OCI-LY1 (cell line): ENCODE measurements at regions not wholly inside any gene's neighbourhood (a gene's known extent, or its start where the extent isn't known, plus 50 kb on each side); places are given as distances from the start of the nearest gene placed in this dataset.

ENCODE experiments used
- CTCF ChIP-seq: fragments of 200-600 bp; sonication (generic), shearing (Covaris generic); IDR thresholded peaks from 2 replicates; pipeline ENCODE4 v1.5.1; 2017; ENCODE audit warnings: mild to moderate bottlenecking, antibody characterized with exemption, low read length, moderate library complexity, mixed read lengths
- EZH2 ChIP-seq: fragments of 200-600 bp; sonication (generic), shearing (Covaris generic); IDR thresholded peaks from 2 replicates; pipeline ENCODE4 v1.8.0; 2017; ENCODE audit warnings: borderline replicate concordance, mixed run types, mild to moderate bottlenecking, antibody characterized with exemption, low read length, moderate library complexity, mixed read lengths

- no peak for TF ChIP-seq EZH2
- TF ChIP-seq CTCF, result no peak
Measured at GRCh38 chr2:207353836-207354235, 175.9 kb upstream of the CREB1 start.
